Keratinocyte (primary cell): ENCODE measurements at regions not wholly inside any gene's neighbourhood (a gene's known extent, or its start where the extent isn't known, plus 50 kb on each side); places are given as distances from the start of the nearest gene placed in this dataset.
"Not testable (repeated sequence)": the region's sequence is repeated elsewhere in the genome, so short reads cannot be mapped to it uniquely, and the experiment has no call there.

Source experiments
- CTCF ChIP-seq, 3 experiments: IDR thresholded peaks in 1 of 3; conservative IDR thresholded peaks in 1 of 3; optimal IDR thresholded peaks in 1 of 3; 2 replicates in 2 of 3; 3 replicates in 1 of 3; pipeline versions ENCODE3 to v1.5.1; 2011; ENCODE audit warnings: low read length in 3 of 3, mild to moderate bottlenecking in 3 of 3, moderate library complexity in 2 of 3, control low read depth in 1 of 3, inconsistent platforms in 1 of 3; ENCODE audit not compliant: insufficient read depth in 2 of 3; ENCODE audit errors: extremely low read depth in 1 of 3
- EZH2 ChIP-seq: IDR thresholded peaks from one replicate; pipeline ENCODE4 v1.6.1; 2012; ENCODE audit warnings: inconsistent platforms, mild to moderate bottlenecking, low read length, moderate library complexity

GRCh38 chrX:1702557-1702956 lies 87.7 kb downstream of the ASMT start:
- not testable (repeated sequence) for TF ChIP-seq CTCF (optimal IDR thresholded peaks at IDR 0.05 in 1 of 3, IDR thresholded peaks at IDR 0.05 in 1 of 3, conservative IDR thresholded peaks at IDR 0.05 in 1 of 3; ENCODE audit: extremely low read depth in 1 of 3, insufficient read depth in 2 of 3, low read length in 3 of 3); EZH2
